ENCODE measurements at regions not wholly inside any gene's neighbourhood (a gene's known extent, or its start where the extent isn't known, plus 50 kb on each side); places are given as distances from the start of the nearest gene placed in this dataset.

- peaks cover 10% of the 10 kb centered on the region; the same call in 1 of the 2 replicates for H3K27me3 ChIP-seq (ENCODE audit: control insufficient read depth, low read length)
- no peaks in the 10 kb centered on the region for H3K79me2 ChIP-seq (ENCODE audit: control insufficient read depth, low read length)
- H3F3A ChIP-seq (ENCODE audit: control insufficient read depth, insufficient read depth) = no peaks in the 10 kb centered on the region
- no peaks in the 10 kb centered on the region for H3K4me1 ChIP-seq (ENCODE audit: control insufficient read depth, low read length)
- H3K9me2 ChIP-seq (replicated peaks; ENCODE audit: control insufficient read depth, low read length) = no peaks in the 10 kb centered on the region
- H3K4me2 ChIP-seq (ENCODE audit: low read length) = no peak overlapping the region
- no peak overlapping the region for H3K4me3 ChIP-seq (ENCODE audit: low read length)
- no peaks in the 10 kb centered on the region for H4K20me1 ChIP-seq (ENCODE audit: control insufficient read depth, insufficient read depth, low read depth, low read length)
- no peak for TF ChIP-seq CTCF (IDR thresholded peaks at IDR 0.05; ENCODE audit: low read depth, low read length, poor library complexity, severe bottlenecking)
- TF ChIP-seq EZH2phosphoT487 (IDR thresholded peaks at IDR 0.05; ENCODE audit: borderline replicate concordance, low read length) = no peak
- H3K27ac ChIP-seq (ENCODE audit: low read depth, low read length) = no peak overlapping the region
- no peaks in the 10 kb centered on the region for H3K36me3 ChIP-seq (ENCODE audit: control insufficient read depth, low read length)
- no peaks in the 10 kb centered on the region for H3K9me3 ChIP-seq (ENCODE audit: control insufficient read depth, insufficient read depth, low read length)
These were observed 97.0 kb downstream of the FOXI3 start for GRCh38 chr2:88355486-88355885.

GRCh38 chr2:88351249-88351601 lies 101.3 kb downstream of the FOXI3 start:
- H3K4me2 ChIP-seq (ENCODE audit: low read length) = no peak overlapping the region
- peaks cover 10% of the 10 kb centered on the region; the same call in 1 of the 2 replicates for H3K27me3 ChIP-seq (ENCODE audit: control insufficient read depth, low read length)
- H3K4me3 ChIP-seq (ENCODE audit: low read length) = no peak overlapping the region
- H3K9me2 ChIP-seq (replicated peaks; ENCODE audit: control insufficient read depth, low read length) = no peaks in the 10 kb centered on the region
- no peaks in the 10 kb centered on the region for H3K79me2 ChIP-seq (ENCODE audit: control insufficient read depth, low read length)
- no peaks in the 10 kb centered on the region for H4K20me1 ChIP-seq (ENCODE audit: control insufficient read depth, insufficient read depth, low read depth, low read length)
- H3K27ac ChIP-seq (ENCODE audit: low read depth, low read length) = no peak overlapping the region
- TF ChIP-seq EZH2phosphoT487 (IDR thresholded peaks at IDR 0.05; ENCODE audit: borderline replicate concordance, low read length) = no peak
- peak; percentile 54 for TF ChIP-seq CTCF (IDR thresholded peaks at IDR 0.05; ENCODE audit: low read depth, low read length, poor library complexity, severe bottlenecking)
- H3K36me3 ChIP-seq (ENCODE audit: control insufficient read depth, low read length) = no peaks in the 10 kb centered on the region
- H3K4me1 ChIP-seq (ENCODE audit: control insufficient read depth, low read length) = no peaks in the 10 kb centered on the region
- H3K9me3 ChIP-seq (ENCODE audit: control insufficient read depth, insufficient read depth, low read length) = no peaks in the 10 kb centered on the region
- no peaks in the 10 kb centered on the region for H3F3A ChIP-seq (ENCODE audit: control insufficient read depth, insufficient read depth)

GRCh38 chr2:88350331-88351248 lies 101.9 kb downstream of the FOXI3 start:
- TF ChIP-seq EZH2phosphoT487 (IDR thresholded peaks at IDR 0.05; ENCODE audit: borderline replicate concordance, low read length) = no peak
- peak; percentile 88 for TF ChIP-seq CTCF (IDR thresholded peaks at IDR 0.05; ENCODE audit: low read depth, low read length, poor library complexity, severe bottlenecking)
- Histone ChIP-seq H3K9me2 (replicated peaks; ENCODE audit: control insufficient read depth, low read length) (no peaks in the 10 kb centered on the region), H3K79me2 (ENCODE audit: control insufficient read depth, low read length) (no peaks in the 10 kb centered on the region), H3K4me1 (ENCODE audit: control insufficient read depth, low read length) (no peaks in the 10 kb centered on the region), H3K27ac (ENCODE audit: low read depth, low read length) (no peak overlapping the region), H4K20me1 (ENCODE audit: control insufficient read depth, insufficient read depth, low read depth, low read length) (no peaks in the 10 kb centered on the region), H3K9me3 (ENCODE audit: control insufficient read depth, insufficient read depth, low read length) (no peaks in the 10 kb centered on the region), H3F3A (ENCODE audit: control insufficient read depth, insufficient read depth) (no peaks in the 10 kb centered on the region), H3K4me3 (ENCODE audit: low read length) (no peak overlapping the region), H3K27me3 (ENCODE audit: control insufficient read depth, low read length) (peaks cover 10% of the 10 kb centered on the region; the same call in 1 of the 2 replicates), H3K4me2 (ENCODE audit: low read length) (no peak overlapping the region), H3K36me3 (ENCODE audit: control insufficient read depth, low read length) (no peaks in the 10 kb centered on the region)
